Vagina (tissue), 2 donors: ENCODE measurements at regions not wholly inside any gene's neighbourhood (a gene's known extent, or its start where the extent isn't known, plus 50 kb on each side); places are given as distances from the start of the nearest gene placed in this dataset.

Experiments used
- POLR2AphosphoS5 ChIP-seq, 2 donors: sonication (generic); formaldehyde crosslinking; IDR thresholded peaks; one replicate each; pipeline ENCODE4 v1.9.0; 2017; ENCODE audit warnings: antibody characterized with exemption in 2 of 2, mild to moderate bottlenecking in 2 of 2, low read depth in 1 of 2; ENCODE audit not compliant: insufficient read depth in 1 of 2
- TF ChIP-seq, protein P1 (sequence below), 3 experiments: fragments of 450-650 bp in 2 of 3; fragments of 200-600 bp in 1 of 3; sonication (generic) in 1 of 3; IDR thresholded peaks; one replicate each; pipeline ENCODE4 v1.5.1; 2017 to 2019; ENCODE audit warnings: antibody characterized with exemption in 3 of 3, mild to moderate bottlenecking in 2 of 3, moderate library complexity in 2 of 3

GRCh38 chr18:39990540-39990939 lies 1964.5 kb upstream of the PIK3C3 start:
- TF ChIP-seq, protein P1, sequence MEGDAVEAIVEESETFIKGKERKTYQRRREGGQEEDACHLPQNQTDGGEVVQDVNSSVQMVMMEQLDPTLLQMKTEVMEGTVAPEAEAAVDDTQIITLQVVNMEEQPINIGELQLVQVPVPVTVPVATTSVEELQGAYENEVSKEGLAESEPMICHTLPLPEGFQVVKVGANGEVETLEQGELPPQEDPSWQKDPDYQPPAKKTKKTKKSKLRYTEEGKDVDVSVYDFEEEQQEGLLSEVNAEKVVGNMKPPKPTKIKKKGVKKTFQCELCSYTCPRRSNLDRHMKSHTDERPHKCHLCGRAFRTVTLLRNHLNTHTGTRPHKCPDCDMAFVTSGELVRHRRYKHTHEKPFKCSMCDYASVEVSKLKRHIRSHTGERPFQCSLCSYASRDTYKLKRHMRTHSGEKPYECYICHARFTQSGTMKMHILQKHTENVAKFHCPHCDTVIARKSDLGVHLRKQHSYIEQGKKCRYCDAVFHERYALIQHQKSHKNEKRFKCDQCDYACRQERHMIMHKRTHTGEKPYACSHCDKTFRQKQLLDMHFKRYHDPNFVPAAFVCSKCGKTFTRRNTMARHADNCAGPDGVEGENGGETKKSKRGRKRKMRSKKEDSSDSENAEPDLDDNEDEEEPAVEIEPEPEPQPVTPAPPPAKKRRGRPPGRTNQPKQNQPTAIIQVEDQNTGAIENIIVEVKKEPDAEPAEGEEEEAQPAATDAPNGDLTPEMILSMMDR (IDR thresholded peaks at IDR 0.05): no peak
- no peak for TF ChIP-seq POLR2AphosphoS5 (IDR thresholded peaks at IDR 0.05; ENCODE audit: insufficient read depth in 1 of 2, low read depth in 1 of 2)
